GM10248 (cell line): ENCODE measurements at regions not wholly inside any gene's neighbourhood (a gene's known extent, or its start where the extent isn't known, plus 50 kb on each side); places are given as distances from the start of the nearest gene placed in this dataset.

ENCODE experiments used
- CTCF ChIA-PET: fragments of 300-600 bp; sonication (Branson Sonifier 250); formaldehyde crosslinking; extraction: SDS; loops from one replicate; lab custom pipeline; 2021; ENCODE audit warnings: antibody characterized with exemption; lab: Yijun Ruan, JAX
- POLR2A ChIA-PET: fragments of 350-650 bp; sonication (Branson Sonifier 250); formaldehyde crosslinking; extraction: SDS; loops from one replicate; lab custom pipeline; 2020; ENCODE audit warnings: antibody characterized with exemption; lab: Yijun Ruan, JAX
- DNase-seq: peaks from one replicate; pipeline ENCODE4 v3.0.0; 2012; ENCODE audit errors: extremely low spot score
- TF ChIP-seq, protein P1 (sequence below): IDR thresholded peaks from 2 replicates; pipeline ENCODE4 v1.5.1; 2012; ENCODE audit warnings: mild to moderate bottlenecking, low read depth; ENCODE audit errors: extremely low read depth, missing control alignments, control extremely low read depth

DNA sequence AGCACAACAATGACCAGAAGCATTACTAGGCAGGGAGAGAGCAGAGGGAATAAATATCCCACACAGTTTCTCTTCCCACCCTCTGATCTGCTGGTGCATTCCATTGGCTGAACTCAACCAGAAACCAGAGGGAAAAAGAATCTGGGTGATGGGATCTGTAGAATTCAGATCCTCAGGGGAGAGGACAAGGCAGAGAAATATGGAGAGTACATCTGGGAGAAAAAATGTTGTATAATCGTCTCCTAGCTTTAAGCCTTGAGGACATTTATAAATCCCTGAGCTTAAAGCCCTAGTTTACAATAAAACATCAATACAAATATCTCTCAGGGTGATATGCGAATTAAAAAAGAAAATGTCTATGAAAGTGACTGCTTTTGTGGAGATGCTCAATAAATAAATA lies 368.1 kb upstream of the MAD2L1 start:
- POLR2A ChIA-PET = no interaction called here
- CTCF ChIA-PET = interaction anchor here (1.3 to 1.8 kb wide), 2 partner anchors 9 to 11 kb away, joined by 3 to 12 read pairs; no protein-coding TSS in a partner anchor
- TF ChIP-seq, protein P1, sequence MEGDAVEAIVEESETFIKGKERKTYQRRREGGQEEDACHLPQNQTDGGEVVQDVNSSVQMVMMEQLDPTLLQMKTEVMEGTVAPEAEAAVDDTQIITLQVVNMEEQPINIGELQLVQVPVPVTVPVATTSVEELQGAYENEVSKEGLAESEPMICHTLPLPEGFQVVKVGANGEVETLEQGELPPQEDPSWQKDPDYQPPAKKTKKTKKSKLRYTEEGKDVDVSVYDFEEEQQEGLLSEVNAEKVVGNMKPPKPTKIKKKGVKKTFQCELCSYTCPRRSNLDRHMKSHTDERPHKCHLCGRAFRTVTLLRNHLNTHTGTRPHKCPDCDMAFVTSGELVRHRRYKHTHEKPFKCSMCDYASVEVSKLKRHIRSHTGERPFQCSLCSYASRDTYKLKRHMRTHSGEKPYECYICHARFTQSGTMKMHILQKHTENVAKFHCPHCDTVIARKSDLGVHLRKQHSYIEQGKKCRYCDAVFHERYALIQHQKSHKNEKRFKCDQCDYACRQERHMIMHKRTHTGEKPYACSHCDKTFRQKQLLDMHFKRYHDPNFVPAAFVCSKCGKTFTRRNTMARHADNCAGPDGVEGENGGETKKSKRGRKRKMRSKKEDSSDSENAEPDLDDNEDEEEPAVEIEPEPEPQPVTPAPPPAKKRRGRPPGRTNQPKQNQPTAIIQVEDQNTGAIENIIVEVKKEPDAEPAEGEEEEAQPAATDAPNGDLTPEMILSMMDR = no peak

DNA sequence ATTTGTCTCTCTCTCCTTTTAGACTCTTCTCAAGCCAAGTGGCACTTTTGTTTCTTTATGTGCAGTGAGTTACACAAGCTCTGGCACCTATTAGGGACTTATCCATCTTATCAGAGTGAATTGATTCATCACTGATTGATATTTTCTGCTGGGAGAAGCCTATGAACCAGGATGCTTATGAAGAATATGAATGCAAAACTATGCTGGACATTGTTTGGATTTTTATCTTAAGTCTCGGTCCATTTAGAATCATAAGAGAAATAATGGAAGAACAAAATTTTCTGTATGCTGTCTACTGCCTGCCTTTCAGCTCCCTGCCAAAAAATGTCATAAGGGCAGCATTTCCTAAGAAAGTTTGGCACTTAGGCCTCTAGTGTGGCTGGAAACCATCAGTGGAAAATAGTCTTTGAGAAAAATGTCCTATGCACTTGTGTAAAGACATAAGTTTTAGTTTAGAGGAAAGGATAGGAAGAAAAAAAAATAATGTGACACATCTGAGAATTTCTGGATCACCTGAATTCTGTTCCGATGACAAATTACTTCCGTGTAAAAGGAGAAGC lies 365.7 kb upstream of the MAD2L1 start:
- TF ChIP-seq, protein P1 = no peak
- DNase-seq = no peak
- ChIA-PET POLR2A (no interaction called here), CTCF (no interaction called here)

More for the DNA sequence above, 368.1 kb upstream of the MAD2L1 start:
- DNase-seq = no peak

DNA sequence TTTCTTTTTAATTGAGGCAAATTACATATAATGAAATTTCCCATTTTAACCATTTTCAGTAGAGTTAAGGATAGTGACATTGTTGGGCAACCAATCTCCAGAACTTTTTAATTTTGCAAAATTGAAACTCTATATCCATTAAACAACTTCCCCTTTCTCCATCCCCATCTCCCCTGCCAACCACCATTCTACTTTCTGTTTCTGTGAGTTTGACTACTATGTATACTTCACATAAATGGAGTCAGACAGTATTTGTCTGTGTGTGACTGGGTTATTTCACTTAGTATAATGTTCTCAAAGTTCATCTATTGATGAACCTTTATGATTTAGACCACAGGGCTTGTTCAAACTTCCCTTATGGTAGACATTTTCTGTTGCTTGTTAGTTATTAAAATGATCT lies 364.5 kb upstream of the MAD2L1 start:
- ChIA-PET CTCF (no interaction called here), POLR2A (no interaction called here)
- TF ChIP-seq, protein P1 = no peak
- no peak for DNase-seq

DNA sequence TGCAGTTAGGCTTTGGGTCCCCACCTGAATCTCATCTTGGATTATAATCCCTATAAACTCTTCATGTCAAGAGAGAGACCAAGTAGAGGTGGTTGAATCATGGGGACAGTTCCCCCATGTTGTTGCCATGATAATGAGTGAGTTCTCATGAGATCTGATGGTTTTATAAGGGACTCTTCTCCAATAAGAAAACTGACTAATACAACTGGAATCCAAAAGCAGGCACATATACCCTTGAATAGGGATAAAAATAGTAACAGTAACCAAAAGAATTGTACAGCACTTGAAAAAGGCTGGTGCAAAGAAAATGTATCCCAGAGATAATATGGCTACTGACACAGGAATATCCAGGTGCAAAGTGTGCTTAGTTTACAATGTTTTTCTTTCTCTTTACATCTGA lies 351.5 kb upstream of the MAD2L1 start:
- TF ChIP-seq, protein P1 = no peak
- ChIA-PET POLR2A (no interaction called here), CTCF (interaction anchor here (1.2 kb wide), 1 partner anchor 10 kb away, joined by 4 read pairs; no protein-coding TSS in a partner anchor)
- DNase-seq = no peak

DNA sequence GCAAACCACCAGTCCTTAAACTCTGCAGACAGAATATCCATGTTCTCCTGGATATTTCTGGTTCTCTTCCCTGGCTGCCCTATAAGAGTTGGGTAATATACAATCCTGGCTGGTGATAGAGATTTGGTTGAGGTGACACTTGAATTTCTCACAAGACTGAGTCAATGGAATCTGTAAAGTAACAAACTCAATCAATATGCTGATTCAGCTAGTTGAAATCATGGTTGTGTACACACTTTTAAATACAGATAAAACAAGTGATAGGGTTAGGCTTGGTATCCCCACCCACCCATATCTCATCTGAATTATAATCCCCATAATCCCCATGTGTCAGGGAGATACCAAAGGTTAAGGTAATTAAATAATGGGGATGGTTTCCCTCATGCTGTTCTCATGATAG lies 349.2 kb upstream of the MAD2L1 start:
- CTCF ChIA-PET = no interaction called here
- TF ChIP-seq, protein P1 = no peak
- POLR2A ChIA-PET = no interaction called here
- DNase-seq = no peak

DNA sequence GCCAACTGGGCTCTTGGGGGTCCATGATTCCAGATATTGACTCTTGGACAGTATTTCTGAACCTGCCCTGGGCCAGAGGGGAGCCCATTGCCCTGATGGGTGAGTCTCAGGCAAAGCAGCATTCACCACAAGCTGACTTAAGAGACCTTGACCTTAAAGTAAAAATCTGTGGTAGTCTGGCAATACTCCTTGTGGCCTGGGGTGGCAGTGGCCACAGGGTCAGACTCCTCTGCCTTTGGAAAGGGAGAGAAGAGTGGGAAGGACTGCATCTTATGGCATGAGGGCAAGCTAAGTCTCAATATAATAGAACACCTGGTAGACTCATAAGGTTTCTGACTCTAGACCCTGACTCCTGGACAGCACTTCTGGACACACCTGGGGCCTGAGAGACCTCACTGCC lies 340.3 kb upstream of the MAD2L1 start:
- POLR2A ChIA-PET = no interaction called here
- CTCF ChIA-PET = interaction anchor here (1.0 to 1.8 kb wide), 2 partner anchors 8 to 12 kb away, joined by 3 to 4 read pairs; no protein-coding TSS in a partner anchor
- no peak for DNase-seq
- TF ChIP-seq, protein P1 = no peak
